K562 (cell line): ENCODE measurements at regions not wholly inside any gene's neighbourhood (a gene's known extent, or its start where the extent isn't known, plus 50 kb on each side); places are given as distances from the start of the nearest gene placed in this dataset.

Source experiments
- ATAC-seq: fragments of 200-7000 bp; cut with Tn5 transposase; 3 replicates; pipeline ENCODE4 v1.9.1; 2020; ENCODE audit warnings: moderate library complexity
- BruUV-seq: library from RNA; stranded (reverse); fragments of 400-500 nt; replicated peaks from 2 replicates; lab custom pipeline; 2021; lab: Mats Ljungman, UMichigan
- CTCF ChIA-PET: fragments of 300-600 bp; formaldehyde crosslinking; extraction: SDS; loops from one replicate; lab custom pipeline; 2021; ENCODE audit warnings: low intra/inter-chr PET ratio; lab: Yijun Ruan, JAX
- POLR2A ChIA-PET: fragments of 300-600, 350-650 bp; sonication (Branson Sonifier 250); formaldehyde crosslinking; extraction: SDS; loops from one replicate; lab custom pipeline; 2021; ENCODE audit warnings: antibody characterized with exemption, inconsistent platforms; lab: Yijun Ruan, JAX
- DNase-seq, 4 experiments: peaks; one replicate each; pipeline versions ENCODE4 v3.0.0 to v3.0.0-alpha.2; 2011 to 2018; ENCODE audit warnings: low spot score in 3 of 4, mixed read lengths in 3 of 4; ENCODE audit errors: extremely low read depth in 1 of 4
- FAIRE-seq: peaks from 2 replicates; lab custom pipeline; 2011; peaks lifted over from hg19 to GRCh38; lab: Jason Lieb, UNC
- H2AFZ ChIP-seq: 2 replicates; pipeline ENCODE4 v1.6.0; 2011; ENCODE audit warnings: low read depth, low read length, control low read depth, inconsistent platforms
- H3K27ac ChIP-seq: fragments of 200-600 bp; 3 replicates; pipeline ENCODE4 v1.8.0; 2011; ENCODE audit warnings: low read depth, mild to moderate bottlenecking, control low read depth, inconsistent platforms, low read length, moderate library complexity, mixed read lengths; ENCODE audit errors: extremely low read depth
- H3K27me3 ChIP-seq, 2 experiments: fragments of 300-600 bp in 1 of 2; 2 replicates in 1 of 2; 3 replicates in 1 of 2; pipeline versions ENCODE4 v1.6.0 to v1.8.0; 2011; ENCODE audit warnings: inconsistent platforms in 2 of 2, low read length in 2 of 2, mild to moderate bottlenecking in 1 of 2, mixed read lengths in 1 of 2, moderate library complexity in 1 of 2; ENCODE audit not compliant: control insufficient read depth in 2 of 2, insufficient read depth in 2 of 2
- H3K36me3 ChIP-seq: fragments of 300-600 bp; 3 replicates; pipeline ENCODE4 v1.8.0; 2011; ENCODE audit warnings: mild to moderate bottlenecking, low read length, inconsistent platforms; ENCODE audit not compliant: control insufficient read depth, insufficient read depth
- H3K4me1 ChIP-seq, 2 experiments: fragments of 200-600 bp in 1 of 2; replicated peaks in 1 of 2; 2 replicates in 1 of 2; 3 replicates in 1 of 2; pipeline versions ENCODE4 v1.5.1 to v1.8.0; 2011; ENCODE audit warnings: inconsistent platforms in 2 of 2, low read length in 2 of 2, mild to moderate bottlenecking in 1 of 2, mixed read lengths in 1 of 2, moderate library complexity in 1 of 2; ENCODE audit not compliant: control insufficient read depth in 2 of 2, insufficient read depth in 2 of 2
- H3K4me2 ChIP-seq: 2 replicates; pipeline ENCODE4 v1.6.1; 2011; ENCODE audit warnings: low read length, control low read depth, inconsistent platforms, mixed read lengths; ENCODE audit not compliant: insufficient read depth
- H3K4me3 ChIP-seq: fragments of 200-600 bp; sonication (generic), shearing (Covaris generic); 2 replicates; pipeline ENCODE4 v1.5.1; 2016; ENCODE audit warnings: control low read depth, inconsistent platforms
- H3K79me2 ChIP-seq: fragments of 200-600 bp; 3 replicates; pipeline ENCODE4 v1.8.0; 2011; ENCODE audit warnings: low read length, inconsistent platforms; ENCODE audit not compliant: control insufficient read depth, insufficient read depth
- H3K9ac ChIP-seq, 2 experiments: 2 replicates each; pipeline versions ENCODE4 v1.6.0 to v1.6.1; 2011; ENCODE audit warnings: low read depth in 2 of 2, low read length in 2 of 2, control low read depth in 1 of 2, inconsistent platforms in 1 of 2, mild to moderate bottlenecking in 1 of 2, mixed read lengths in 1 of 2; ENCODE audit not compliant: insufficient read depth in 1 of 2
- H3K9me1 ChIP-seq: one replicate; pipeline ENCODE4 v1.6.0; 2011; ENCODE audit warnings: inconsistent platforms, mild to moderate bottlenecking, low read length, moderate library complexity; ENCODE audit not compliant: control insufficient read depth, insufficient read depth
- H3K9me3 ChIP-seq: replicated peaks from 2 replicates; pipeline ENCODE4 v1.5.1; 2011; ENCODE audit warnings: low read depth, low read length, inconsistent platforms; ENCODE audit not compliant: control insufficient read depth, insufficient read depth
- H4K20me1 ChIP-seq: replicated peaks from 2 replicates; pipeline ENCODE4 v1.6.1; 2011; ENCODE audit warnings: low read length, inconsistent platforms, mixed read lengths; ENCODE audit not compliant: control insufficient read depth, insufficient read depth
- ATF6 ChIP-seq: sonication (generic); formaldehyde crosslinking; IDR thresholded peaks from 2 replicates; pipeline ENCODE4 v1.4.0; 2020; ENCODE audit warnings: mild to moderate bottlenecking, missing genetic modification reagents
- BRF1 ChIP-seq: IDR thresholded peaks from 3 replicates; pipeline ENCODE4 v1.6.1; 2011; ENCODE audit warnings: borderline replicate concordance, mild to moderate bottlenecking; ENCODE audit not compliant: insufficient read length; ENCODE audit errors: extremely low read depth
- GTF3C2 ChIP-seq: IDR thresholded peaks from 3 replicates; pipeline ENCODE4 v1.6.1; 2011; ENCODE audit warnings: borderline replicate concordance, mild to moderate bottlenecking, moderate library complexity; ENCODE audit not compliant: insufficient read length; ENCODE audit errors: extremely low read depth
- KAT8 ChIP-seq: fragments of 450-650 bp; IDR thresholded peaks from 2 replicates; pipeline ENCODE4 v1.6.1; 2016; ENCODE audit warnings: low read depth, mild to moderate bottlenecking
- KLF13 ChIP-seq: fragments of 450-650 bp; IDR thresholded peaks from 2 replicates; pipeline ENCODE4 v1.6.1; 2016; ENCODE audit warnings: missing genetic modification characterization, low read depth, mild to moderate bottlenecking, missing compliant biosample characterization, moderate library complexity, borderline replicate concordance
- YY1 ChIP-seq, 3 experiments: IDR thresholded peaks; 2 replicates each; pipeline ENCODE4 v1.6.1; 2011; ENCODE audit warnings: low read length in 2 of 3, mild to moderate bottlenecking in 2 of 3, moderate library complexity in 2 of 3, borderline replicate concordance in 1 of 3, control low read depth in 1 of 3, low read depth in 1 of 3; ENCODE audit not compliant: insufficient read depth in 3 of 3, insufficient replicate concordance in 2 of 3, control insufficient read depth in 1 of 3, insufficient read length in 1 of 3; ENCODE audit errors: extremely low read depth in 1 of 3
- ZBTB11 ChIP-seq, 3 experiments: fragments of 200-800 bp in 1 of 3; fragments of 250-450 bp in 1 of 3; fragments of 450-650 bp in 1 of 3; sonication (Bioruptor Pico) in 1 of 3; sonication (Bioruptor generic) in 1 of 3; formaldehyde crosslinking in 1 of 3; IDR thresholded peaks; 2 replicates each; pipeline versions ENCODE4 v1.6.1 to v1.8.0; 2016 to 2022; ENCODE audit warnings: mild to moderate bottlenecking in 2 of 3, missing genetic modification characterization in 2 of 3, missing compliant biosample characterization in 1 of 3, moderate library complexity in 1 of 3
- ZNF217 ChIP-seq: sonication (generic); formaldehyde crosslinking; IDR thresholded peaks from 2 replicates; pipeline ENCODE4 v1.8.0; 2022; ENCODE audit warnings: mild to moderate bottlenecking, missing genetic modification reagents
- ZSCAN29 ChIP-seq: fragments of 450-650 bp; IDR thresholded peaks from 2 replicates; pipeline ENCODE4 v1.6.1; 2017
- in situ Hi-C: fragments of 300-500 bp; cut with MboI; formaldehyde crosslinking; loops from 4 replicates; pipeline ENCODE4 v1.15.0; 2018; ENCODE audit warnings: inconsistent platforms, mixed read lengths
- intact Hi-C: fragments of 100-400 bp; cut with micrococcal nuclease; formaldehyde crosslinking; loops from 2 replicates; pipeline ENCODE4 v1.14.2; 2022

GRCh38 chr11:87583931-87584330, 546.2 kb downstream of the TMEM135 start (continued):
- TF ChIP-seq ZBTB11 (CRISPR knock-in tag; IDR thresholded peaks at IDR 0.05): no peak

- Histone ChIP-seq H3K79me2 (no peaks in the 10 kb centered on the region), H4K20me1 (no peaks in the 10 kb centered on the region; the same call in 1 of the 2 replicates), H3K9me1 (no peaks in the 10 kb centered on the region), H3K4me2 (no peak overlapping the region), H3K27me3 (no peaks in the 10 kb centered on the region), H3K9ac (no peak overlapping the region), H3K27ac (no peak overlapping the region), H3K4me3 (no peak overlapping the region), H3K9me3 (no peaks in the 10 kb centered on the region), H3K4me1 (no peaks in the 10 kb centered on the region), H3K36me3 (no peaks in the 10 kb centered on the region), H2AFZ (no peak overlapping the region)
- no TSS peak for BruUV-seq
- CTCF ChIA-PET: no interaction called here
- in situ Hi-C loops: no loop called here
- POLR2A ChIA-PET: no interaction called here
- intact Hi-C loops: no loop called here
- DNase-seq (no peak), FAIRE-seq (no peak), ATAC-seq (no peak)
- no peak for TF ChIP-seq ATF6 (CRISPR knock-in tag)
- TF ChIP-seq BRF1: no peak
- TF ChIP-seq ZNF217: no peak
- no peak for TF ChIP-seq KAT8
- TF ChIP-seq KLF13 (tag): no peak
- TF ChIP-seq ZSCAN29: no peak
- TF ChIP-seq GTF3C2: no peak
- no peak for TF ChIP-seq YY1 (IDR thresholded peaks at IDR 0.05; ENCODE audit: borderline replicate concordance in 1 of 3, control insufficient read depth in 1 of 3, extremely low read depth in 1 of 3, insufficient read depth in 3 of 3, insufficient read length in 1 of 3, insufficient replicate concordance in 2 of 3, low read depth in 1 of 3, low read length in 2 of 3)
Observed at GRCh38 chr11:87575088-87575487, 537.4 kb downstream of the TMEM135 start.
